A673 (cell line): ENCODE measurements at regions not wholly inside any gene's neighbourhood (a gene's known extent, or its start where the extent isn't known, plus 50 kb on each side); places are given as distances from the start of the nearest gene placed in this dataset.

Experiments used
- CTCF ChIP-seq: fragments of 300-800, 200-600 bp; sonication (generic); conservative IDR thresholded peaks from 2 replicates; pipeline ENCODE4 v1.5.1; 2017; ENCODE audit warnings: low read depth, mild to moderate bottlenecking, antibody characterized with exemption, low read length, moderate library complexity, mixed read lengths
- EZH2 ChIP-seq: fragments of 200-600 bp; sonication (generic); IDR thresholded peaks from 2 replicates; pipeline ENCODE4 v1.6.1; 2017; ENCODE audit warnings: borderline replicate concordance, low read depth, mild to moderate bottlenecking, mixed read lengths, antibody characterized with exemption, low read length; ENCODE audit not compliant: poor library complexity, severe bottlenecking

GRCh38 chr9:38285236-38285635 lies 107.3 kb upstream of the ALDH1B1 start:
- no peak for TF ChIP-seq CTCF
- no peak for TF ChIP-seq EZH2
